ENCODE measurements at regions not wholly inside any gene's neighbourhood (a gene's known extent, or its start where the extent isn't known, plus 50 kb on each side); places are given as distances from the start of the nearest gene placed in this dataset.

- ChIA-PET SMC1A (ENCODE audit: uncharacterized antibody, unreplicated experiment) (no interaction called here), RAD21 (ENCODE audit: unreplicated experiment) (no interaction called here), CTCF (no interaction called here), POLR2A (no interaction called here)
- DNase-seq (ENCODE audit: low read depth, low spot score) = no peak
- Histone ChIP-seq H3K27ac (ENCODE audit: control insufficient read depth, insufficient read depth) (no peak overlapping the region), H3K27me3 (replicated peaks in 1 of 2; ENCODE audit: control insufficient read depth in 2 of 2, insufficient read depth in 2 of 2, low read length in 1 of 2) (no peaks in the 10 kb centered on the region), H4K20me1 (ENCODE audit: control insufficient read depth, insufficient read depth) (no peaks in the 10 kb centered on the region), H3K9ac (ENCODE audit: control insufficient read depth, insufficient read depth, low read length) (no peak overlapping the region), H3K4me3 (no peak overlapping the region), H3K9me3 (replicated peaks; ENCODE audit: control insufficient read depth, insufficient read depth, low read length) (peaks cover 3% of the 10 kb centered on the region; the same call in 1 of the 3 replicates), H3K4me2 (ENCODE audit: control insufficient read depth, insufficient read depth) (no peak overlapping the region), H3K36me3 (ENCODE audit: control insufficient read depth in 2 of 2, insufficient read depth in 2 of 2, low read length in 1 of 2) (no peaks in the 10 kb centered on the region), H3K79me2 (ENCODE audit: control insufficient read depth, insufficient read depth, low read length) (no peaks in the 10 kb centered on the region), H2AFZ (ENCODE audit: control insufficient read depth, low read depth, low read length) (no peak overlapping the region), H3K4me1 (ENCODE audit: control insufficient read depth, insufficient read depth, low read length) (no peaks in the 10 kb centered on the region)
- TF ChIP-seq EZH2 (IDR thresholded peaks at IDR 0.05; ENCODE audit: borderline replicate concordance, control insufficient read depth, low read depth, low read length) (no peak), FOXM1 (IDR thresholded peaks at IDR 0.05; ENCODE audit: low read depth, low read length) (no peak), CEBPB (IDR thresholded peaks at IDR 0.05; ENCODE audit: borderline replicate concordance in 1 of 2, low read depth in 2 of 2, low read length in 2 of 2) (no peak), E2F8 (IDR thresholded peaks at IDR 0.05; ENCODE audit: low read depth, partially characterized antibody) (no peak), CHD4 (IDR thresholded peaks at IDR 0.05) (no peak), IKZF2 (IDR thresholded peaks at IDR 0.05) (no peak), RELA (IDR thresholded peaks at IDR 0.05; ENCODE audit: borderline replicate concordance, partially characterized antibody) (no peak), PML (IDR thresholded peaks at IDR 0.05; ENCODE audit: low read length) (no peak), SUPT20H (IDR thresholded peaks at IDR 0.05; ENCODE audit: borderline replicate concordance, control insufficient read depth, low read depth, low read length) (no peak), NR2C2 (IDR thresholded peaks at IDR 0.05; ENCODE audit: borderline replicate concordance, control insufficient read depth, insufficient read length, low read depth) (no peak), RELB (IDR thresholded peaks at IDR 0.05; ENCODE audit: low read depth) (no peak), POLR2AphosphoS5 (IDR thresholded peaks at IDR 0.05; ENCODE audit: low read length) (no peak), STAT1 (conservative IDR thresholded peaks at IDR 0.05) (no peak), JUNB (IDR thresholded peaks at IDR 0.05) (no peak), KDM1A (IDR thresholded peaks at IDR 0.05; ENCODE audit: borderline replicate concordance) (no peak), TCF3 (IDR thresholded peaks at IDR 0.05; ENCODE audit: borderline replicate concordance, insufficient read depth, low read depth, low read length) (no peak), ZBTB11 (CRISPR knock-in tag; IDR thresholded peaks at IDR 0.05) (no peak), RBBP5 (conservative IDR thresholded peaks at IDR 0.05) (no peak), CHD1 (IDR thresholded peaks at IDR 0.05; ENCODE audit: low read depth, low read length) (no peak)
- no peak for ATAC-seq
- no peak for FAIRE-seq
- BruUV-seq (replicated peaks) = no TSS peak
- WGBS (ENCODE audit: insufficient coverage, insufficient replicate concordance, low lambda C conversion rate, missing lambda C conversion rate) = 0% methylated on average over 1 of the region's 1 CpG
- intact Hi-C loops (cut with micrococcal nuclease; ENCODE audit: unreplicated experiment) = no loop called here
- in situ Hi-C loops (cut with MboI) = no loop called here
These were observed 240.7 kb upstream of the ATP6AP2 start for GRCh38 chrX:40340116-40340515.
